B cell (primary cell): ENCODE measurements at regions not wholly inside any gene's neighbourhood (a gene's known extent, or its start where the extent isn't known, plus 50 kb on each side); places are given as distances from the start of the nearest gene placed in this dataset.

Experiments used
- ATAC-seq: fragments of 200-7000 bp; cut with Tn5 transposase; one replicate; pipeline ENCODE4 v1.10.0; 2021; ENCODE audit warnings: low read depth, mild to moderate bottlenecking, moderate number of reproducible peaks, moderate library complexity
- CTCF ChIA-PET: fragments of 350-600 bp; sonication (Branson Sonifier 250); formaldehyde crosslinking; loops from one replicate; lab custom pipeline; 2021; ENCODE audit warnings: antibody characterized with exemption, inconsistent platforms; lab: Charles Lee
- POLR2A ChIA-PET: fragments of 350-600 bp; sonication (Branson Sonifier 250); formaldehyde crosslinking; loops from one replicate; lab custom pipeline; 2021; ENCODE audit warnings: antibody characterized with exemption; lab: Charles Lee
- DNase-seq: peaks from one replicate; pipeline ENCODE4 v3.0.0; 2013
- H2AFZ ChIP-seq: 2 replicates; pipeline ENCODE4 v1.6.1; 2012; ENCODE audit warnings: mild to moderate bottlenecking, low read depth, low read length; ENCODE audit not compliant: insufficient read depth, poor library complexity, severe bottlenecking
- H3K27ac ChIP-seq, 2 donors: 1 replicate in 1 of 2; 2 replicates in 1 of 2; pipeline ENCODE4 v1.5.1; 2012 to 2013; ENCODE audit warnings: low read length in 2 of 2, mild to moderate bottlenecking in 2 of 2, moderate library complexity in 1 of 2
- H3K27me3 ChIP-seq, 4 experiments: fragments of 200-600 bp in 1 of 4; sonication (generic) in 1 of 4; replicated peaks in 1 of 4; 1 replicate in 2 of 4; 2 replicates in 2 of 4; pipeline versions ENCODE4 v1.6.1 to v1.7.0; 2013 to 2016; ENCODE audit warnings: low read length in 3 of 4, mild to moderate bottlenecking in 2 of 4, mixed read lengths in 1 of 4, moderate library complexity in 1 of 4; ENCODE audit not compliant: insufficient read depth in 4 of 4, control insufficient read depth in 3 of 4; ENCODE audit errors: control extremely low read depth in 1 of 4
- H3K36me3 ChIP-seq, 2 experiments: replicated peaks in 1 of 2; 1 replicate in 1 of 2; 2 replicates in 1 of 2; pipeline versions ENCODE4 v1.6.1 to v1.7.1; 2013; ENCODE audit warnings: low read length in 1 of 2; ENCODE audit not compliant: insufficient read depth in 2 of 2, control insufficient read depth in 1 of 2; ENCODE audit errors: control extremely low read depth in 1 of 2, extremely low read depth in 1 of 2
- H3K4me1 ChIP-seq, 2 donors: fragments of 200-600 bp in 1 of 2; sonication (generic) in 1 of 2; 1 replicate in 1 of 2; 2 replicates in 1 of 2; pipeline versions ENCODE4 v1.5.1 to v1.6.1; 2013 to 2017; ENCODE audit warnings: low read length in 2 of 2; ENCODE audit not compliant: control insufficient read depth in 2 of 2, insufficient read depth in 2 of 2
- H3K4me2 ChIP-seq: replicated peaks from 2 replicates; pipeline ENCODE3; 2012; ENCODE audit warnings: mild to moderate bottlenecking, low read depth, low read length; ENCODE audit not compliant: poor library complexity, severe bottlenecking
- H3K4me3 ChIP-seq, 5 experiments: fragments of 200-600 bp in 1 of 5; sonication (generic) in 1 of 5; 1 replicate in 3 of 5; 2 replicates in 2 of 5; pipeline versions ENCODE4 v1.5.1 to v1.7.0; 2011 to 2016; ENCODE audit warnings: low read length in 4 of 5, mild to moderate bottlenecking in 4 of 5, low read depth in 2 of 5, control low read depth in 1 of 5, moderate library complexity in 1 of 5; ENCODE audit not compliant: insufficient read depth in 1 of 5; ENCODE audit errors: control extremely low read depth in 1 of 5, extremely low read depth in 1 of 5
- H3K79me2 ChIP-seq: fragments of 200-600 bp; sonication (generic); one replicate; pipeline ENCODE4 v1.6.0; 2016; ENCODE audit warnings: low read length; ENCODE audit not compliant: control insufficient read depth, insufficient read depth
- H3K9ac ChIP-seq: fragments of 200-600 bp; sonication (generic); 2 replicates; pipeline ENCODE4 v1.6.1; 2017; ENCODE audit warnings: mild to moderate bottlenecking, low read length, moderate library complexity
- H3K9me3 ChIP-seq, 3 donors: one replicate each; pipeline versions ENCODE4 v1.6.1 to v1.7.1; 2013; ENCODE audit warnings: low read length in 2 of 3; ENCODE audit not compliant: control insufficient read depth in 2 of 3, insufficient read depth in 1 of 3; ENCODE audit errors: control extremely low read depth in 1 of 3
- H4K20me1 ChIP-seq: 2 replicates; pipeline ENCODE4 v1.6.0; 2012; ENCODE audit warnings: mild to moderate bottlenecking, low read length; ENCODE audit not compliant: insufficient read depth, control insufficient read depth, poor library complexity, severe bottlenecking
- H3K27ac Mint-ChIP-seq: one replicate; pipeline ENCODE4 v1.8.0; 2021; ENCODE audit warnings: mixed read lengths
- H3K27me3 Mint-ChIP-seq: one replicate; pipeline ENCODE4 v1.8.0; 2021; ENCODE audit warnings: mixed read lengths
- H3K4me1 Mint-ChIP-seq: one replicate; pipeline ENCODE4 v1.8.0; 2021; ENCODE audit warnings: mixed read lengths
- H3K4me3 Mint-ChIP-seq: one replicate; pipeline ENCODE4 v1.8.0; 2021; ENCODE audit warnings: mixed read lengths
- H3K9me3 Mint-ChIP-seq: one replicate; pipeline ENCODE4 v1.8.0; 2022; ENCODE audit warnings: mixed read lengths; ENCODE audit not compliant: insufficient read depth
- CTCF ChIP-seq: fragments of 200-600 bp; IDR thresholded peaks from one replicate; pipeline ENCODE4 v1.8.0; 2022; ENCODE audit warnings: antibody characterized with exemption, mild to moderate bottlenecking
- EZH2 ChIP-seq: IDR thresholded peaks from 2 replicates; pipeline ENCODE4 v1.6.1; 2012; ENCODE audit warnings: borderline replicate concordance, low read depth, mild to moderate bottlenecking, moderate library complexity, low read length; ENCODE audit not compliant: insufficient read depth, poor library complexity, severe bottlenecking
- WGBS: methylation state at CpG from one replicate; pipeline ENCODE4 v1.1.5; 2013; ENCODE audit warnings: missing lambda C conversion rate; ENCODE audit not compliant: insufficient coverage; 5-methylcytosine and 5-hydroxymethylcytosine counted together
- intact Hi-C: fragments of 100-400 bp; cut with micrococcal nuclease; formaldehyde crosslinking; loops from one replicate; pipeline ENCODE4 v1.10.0; 2022

- WGBS, result no CpG with 5 or more reads among the region's 3 CpGs
- Histone ChIP-seq H3K4me2 (no peak overlapping the region), H3K4me1 (no peaks in the 10 kb centered on the region), H2AFZ (no peak overlapping the region), H3K27me3 (no peaks in the 10 kb centered on the region), H3K27ac (no peak overlapping the region), H3K79me2 (no peaks in the 10 kb centered on the region), H3K36me3 (no peaks in the 10 kb centered on the region), H3K9me3 (no peaks in the 10 kb centered on the region), H3K9ac (no peak overlapping the region), H3K4me3 (no peak overlapping the region), H4K20me1 (no peaks in the 10 kb centered on the region)
- intact Hi-C loops, result no loop called here
- Mint-ChIP-seq H3K4me1 (no peaks in the 10 kb centered on the region), H3K27me3 (peaks cover 14% of the 10 kb centered on the region), H3K9me3 (no peaks in the 10 kb centered on the region), H3K4me3 (no peak overlapping the region), H3K27ac (no peak overlapping the region)
- no peak for ATAC-seq
- CTCF ChIA-PET, result no interaction called here
- no peak for DNase-seq
- POLR2A ChIA-PET, result no interaction called here
- no peak for TF ChIP-seq EZH2
- TF ChIP-seq CTCF, result no peak
These were observed 684.6 kb downstream of the RFPL4B start for GRCh38 chr6:113031591-113032238.

- Histone ChIP-seq H3K27ac (no peak overlapping the region), H3K36me3 (no peaks in the 10 kb centered on the region), H3K4me2 (no peak overlapping the region), H3K9ac (no peak overlapping the region), H3K79me2 (no peaks in the 10 kb centered on the region), H3K4me3 (no peak overlapping the region), H4K20me1 (no peaks in the 10 kb centered on the region), H2AFZ (no peak overlapping the region), H3K4me1 (no peaks in the 10 kb centered on the region), H3K9me3 (no peaks in the 10 kb centered on the region), H3K27me3 (no peaks in the 10 kb centered on the region)
- WGBS, result 89% methylated on average over 1 of the region's 1 CpG
- POLR2A ChIA-PET, result no interaction called here
- no peak for TF ChIP-seq EZH2
- TF ChIP-seq CTCF, result no peak
- intact Hi-C loops, result no loop called here
- H3K27me3 Mint-ChIP-seq, result peaks cover 19% of the 10 kb centered on the region
- H3K27ac Mint-ChIP-seq, result no peak overlapping the region
- no peaks in the 10 kb centered on the region for H3K4me1 Mint-ChIP-seq
- H3K4me3 Mint-ChIP-seq, result no peak overlapping the region
- DNase-seq (no peak), ATAC-seq (no peak)
- CTCF ChIA-PET, result no interaction called here
- H3K9me3 Mint-ChIP-seq, result no peaks in the 10 kb centered on the region
These were observed 691.9 kb downstream of the RFPL4B start for GRCh38 chr6:113039005-113039404.
